Smooth muscle cell (in vitro differentiated cells): ENCODE measurements at regions not wholly inside any gene's neighbourhood (a gene's known extent, or its start where the extent isn't known, plus 50 kb on each side); places are given as distances from the start of the nearest gene placed in this dataset.

Source experiments
- DNase-seq: peaks from one replicate; lab custom pipeline; 2025; ENCODE audit not compliant: unreplicated experiment; lab: John Stamatoyannopoulos, UW
- H2AFZ ChIP-seq: fragments of 200-600 bp; sonication (generic); 2 replicates; pipeline ENCODE4 v1.6.0; 2016; ENCODE audit warnings: antibody characterized with exemption, low read depth, mild to moderate bottlenecking
- H3F3A ChIP-seq: fragments of 200-600 bp; sonication (generic); 2 replicates; pipeline ENCODE4 v1.6.0; 2017; ENCODE audit warnings: antibody characterized with exemption, low read depth
- H3K27ac ChIP-seq: fragments of 200-600 bp; sonication (generic); 2 replicates; pipeline ENCODE4 v1.5.1; 2016; ENCODE audit warnings: low read depth, mild to moderate bottlenecking
- H3K27me3 ChIP-seq: fragments of 200-600 bp; sonication (generic); 2 replicates; pipeline ENCODE4 v1.6.1; 2016; ENCODE audit warnings: low read depth, mild to moderate bottlenecking
- H3K36me3 ChIP-seq: fragments of 200-600 bp; sonication (generic); 2 replicates; pipeline ENCODE4 v1.5.1; 2016; ENCODE audit warnings: low read depth
- H3K4me1 ChIP-seq: fragments of 200-600 bp; sonication (generic); 2 replicates; pipeline ENCODE4 v1.5.1; 2016; ENCODE audit warnings: low read depth
- H3K4me2 ChIP-seq: fragments of 200-600 bp; sonication (generic); 2 replicates; pipeline ENCODE4 v1.6.0; 2016; ENCODE audit warnings: mild to moderate bottlenecking
- H3K4me3 ChIP-seq: fragments of 200-600 bp; sonication (generic); 2 replicates; pipeline ENCODE4 v1.5.1; 2016; ENCODE audit warnings: mild to moderate bottlenecking
- H3K79me2 ChIP-seq: fragments of 200-600 bp; sonication (generic); 2 replicates; pipeline ENCODE4 v1.6.0; 2016; ENCODE audit warnings: low read depth, mild to moderate bottlenecking
- H3K9ac ChIP-seq: fragments of 200-600 bp; sonication (generic); 2 replicates; pipeline ENCODE4 v1.6.0; 2016; ENCODE audit warnings: low read depth
- H3K9me3 ChIP-seq: fragments of 200-600 bp; sonication (generic); replicated peaks from 2 replicates; pipeline ENCODE4 v1.5.1; 2016; ENCODE audit warnings: low read depth
- H4K20me1 ChIP-seq: fragments of 200-600 bp; sonication (generic); 2 replicates; pipeline ENCODE4 v1.6.0; 2016; ENCODE audit warnings: low read depth
- WGBS: methylation state at CpG from one replicate; pipeline ENCODE4 v1.1.7; 2016; ENCODE audit warnings: low lambda C conversion rate; 5-methylcytosine and 5-hydroxymethylcytosine counted together
- TF ChIP-seq, protein P1 (sequence below): fragments of 200-600 bp; sonication (generic); IDR thresholded peaks from 2 replicates; pipeline ENCODE4 v1.5.1; 2017; ENCODE audit warnings: borderline replicate concordance, mild to moderate bottlenecking, antibody characterized with exemption; ENCODE audit not compliant: insufficient read depth, poor library complexity, severe bottlenecking

DNA sequence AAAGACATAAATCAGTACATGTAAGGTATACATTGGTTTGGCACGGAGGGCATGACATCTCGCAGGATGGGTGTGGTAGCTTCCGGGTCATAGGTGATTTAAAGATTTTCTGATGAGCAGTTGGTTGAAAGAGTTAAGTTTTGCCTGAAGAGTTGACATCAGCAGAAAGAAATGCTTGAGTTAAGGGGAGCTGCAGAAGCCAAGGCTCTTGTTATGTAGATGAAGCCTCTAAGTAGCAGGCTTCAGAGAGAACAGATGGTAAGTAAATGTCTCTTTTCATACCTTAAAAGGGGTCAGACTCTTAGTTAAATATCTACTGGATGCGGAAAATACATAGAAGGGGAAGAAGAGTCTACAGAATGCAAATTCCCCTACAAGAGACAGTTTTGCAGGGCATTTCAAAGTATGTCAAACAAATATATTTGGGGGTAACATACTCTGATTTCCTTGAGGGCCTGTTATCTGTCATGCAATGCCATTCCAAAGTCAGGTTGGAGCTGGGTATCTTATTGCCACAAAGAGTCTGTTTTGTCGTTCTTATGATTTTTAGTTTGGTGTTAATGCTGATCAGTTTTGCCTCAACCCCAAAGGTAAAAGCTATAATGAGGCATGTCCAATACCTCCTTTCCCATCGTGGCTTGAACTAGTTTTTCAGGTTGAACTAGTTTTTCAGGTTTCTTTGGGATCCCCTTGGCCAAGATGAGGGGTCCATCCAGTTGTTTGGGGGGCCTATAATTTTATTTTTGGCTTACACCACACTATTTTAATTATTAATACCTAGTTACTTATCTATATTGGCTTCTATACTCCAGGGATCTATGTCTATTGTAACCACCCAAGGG is 67.0 kb downstream of the PTHLH start:
- Histone ChIP-seq H2AFZ (no peak overlapping the region), H3K27me3 (no peaks in the 10 kb centered on the region)
- 76% methylated on average over 6 of the region's 6 CpGs for WGBS

DNA sequence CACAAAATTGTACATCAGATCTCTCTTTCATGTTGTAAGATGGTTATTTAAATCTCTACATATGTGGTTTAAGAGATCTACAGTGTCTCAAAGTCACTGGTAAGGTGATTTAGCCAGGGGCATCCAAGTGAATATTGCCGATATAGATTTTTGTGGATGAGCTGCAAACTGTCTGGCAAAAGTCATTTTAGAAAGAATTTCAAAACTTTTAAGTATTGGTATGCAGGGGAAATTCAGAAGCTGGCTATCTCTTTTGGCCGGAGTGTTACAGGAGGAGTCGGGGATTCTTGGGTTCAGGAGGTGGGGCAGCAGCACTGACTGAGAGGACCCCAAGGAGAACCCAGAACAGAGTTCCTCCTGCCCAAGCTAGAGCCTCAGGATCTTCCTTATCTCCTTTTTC is 69.9 kb downstream of the PTHLH start:
- peaks cover 15% of the 10 kb centered on the region for H3F3A ChIP-seq
- no peaks in the 10 kb centered on the region for H4K20me1 ChIP-seq
- no peak overlapping the region for H3K4me2 ChIP-seq
- TF ChIP-seq, protein P1, sequence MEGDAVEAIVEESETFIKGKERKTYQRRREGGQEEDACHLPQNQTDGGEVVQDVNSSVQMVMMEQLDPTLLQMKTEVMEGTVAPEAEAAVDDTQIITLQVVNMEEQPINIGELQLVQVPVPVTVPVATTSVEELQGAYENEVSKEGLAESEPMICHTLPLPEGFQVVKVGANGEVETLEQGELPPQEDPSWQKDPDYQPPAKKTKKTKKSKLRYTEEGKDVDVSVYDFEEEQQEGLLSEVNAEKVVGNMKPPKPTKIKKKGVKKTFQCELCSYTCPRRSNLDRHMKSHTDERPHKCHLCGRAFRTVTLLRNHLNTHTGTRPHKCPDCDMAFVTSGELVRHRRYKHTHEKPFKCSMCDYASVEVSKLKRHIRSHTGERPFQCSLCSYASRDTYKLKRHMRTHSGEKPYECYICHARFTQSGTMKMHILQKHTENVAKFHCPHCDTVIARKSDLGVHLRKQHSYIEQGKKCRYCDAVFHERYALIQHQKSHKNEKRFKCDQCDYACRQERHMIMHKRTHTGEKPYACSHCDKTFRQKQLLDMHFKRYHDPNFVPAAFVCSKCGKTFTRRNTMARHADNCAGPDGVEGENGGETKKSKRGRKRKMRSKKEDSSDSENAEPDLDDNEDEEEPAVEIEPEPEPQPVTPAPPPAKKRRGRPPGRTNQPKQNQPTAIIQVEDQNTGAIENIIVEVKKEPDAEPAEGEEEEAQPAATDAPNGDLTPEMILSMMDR, result no peak
- no peaks in the 10 kb centered on the region for H3K36me3 ChIP-seq
- H3K27ac ChIP-seq, result peak overlapping the region; percentile 43
- DNase-seq, result no peak
- H3K4me3 ChIP-seq, result no peak overlapping the region
- WGBS, result 75% methylated on average over 3 of the region's 3 CpGs
- peaks cover 8% of the 10 kb centered on the region for H3K4me1 ChIP-seq
- no peaks in the 10 kb centered on the region for H3K79me2 ChIP-seq
- no peak overlapping the region for H2AFZ ChIP-seq
- no peaks in the 10 kb centered on the region for H3K27me3 ChIP-seq
- no peak overlapping the region for H3K9ac ChIP-seq
- H3K9me3 ChIP-seq, result no peaks in the 10 kb centered on the region

More for the DNA sequence above, 67.0 kb downstream of the PTHLH start:
- H3K36me3 ChIP-seq, result no peaks in the 10 kb centered on the region
- no peak for DNase-seq
- no peak overlapping the region for H3K9ac ChIP-seq
- no peak overlapping the region for H3K4me2 ChIP-seq
- H3K4me3 ChIP-seq, result no peak overlapping the region
- H4K20me1 ChIP-seq, result no peaks in the 10 kb centered on the region
- TF ChIP-seq, protein P1, result no peak
- peaks cover 7% of the 10 kb centered on the region for H3F3A ChIP-seq
- H3K9me3 ChIP-seq, result no peaks in the 10 kb centered on the region
- no peaks in the 10 kb centered on the region for H3K79me2 ChIP-seq
- H3K4me1 ChIP-seq, result no peaks in the 10 kb centered on the region
- H3K27ac ChIP-seq, result peak overlapping the region; percentile 82

DNA sequence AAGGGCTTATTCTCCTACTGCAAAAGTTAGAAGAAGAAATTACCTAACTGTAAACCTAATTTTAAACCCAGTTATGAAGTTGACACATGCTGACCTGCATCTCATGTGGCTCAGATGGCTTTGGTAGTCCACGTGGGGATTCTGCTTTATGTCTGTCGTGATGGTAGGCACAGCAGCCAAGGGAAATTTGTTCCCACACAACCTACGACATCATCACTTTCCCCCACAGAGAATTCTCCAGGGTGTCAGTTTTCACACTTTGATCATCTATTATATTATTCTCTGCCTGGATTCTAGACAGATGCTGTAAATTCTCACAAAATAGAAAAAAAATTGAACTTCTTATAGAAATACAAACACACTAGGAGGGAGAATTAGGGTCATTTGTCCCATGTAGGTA is 70.6 kb downstream of the PTHLH start:
- H3K36me3 ChIP-seq, result no peaks in the 10 kb centered on the region
- peaks cover 8% of the 10 kb centered on the region for H3K4me1 ChIP-seq
- peaks cover 11% of the 10 kb centered on the region for H3F3A ChIP-seq
- no peaks in the 10 kb centered on the region for H3K27me3 ChIP-seq
- peak overlapping the region; percentile 4 for H3K4me2 ChIP-seq
- TF ChIP-seq, protein P1, result no peak
- no peaks in the 10 kb centered on the region for H3K9me3 ChIP-seq
- no peaks in the 10 kb centered on the region for H3K79me2 ChIP-seq
- DNase-seq, result no peak
- no peak overlapping the region for H3K4me3 ChIP-seq
- H2AFZ ChIP-seq, result no peak overlapping the region
- peak overlapping the region; percentile 43 for H3K27ac ChIP-seq
- WGBS, result 19% methylated on average over 3 of the region's 3 CpGs
- H3K9ac ChIP-seq, result no peak overlapping the region
- H4K20me1 ChIP-seq, result no peaks in the 10 kb centered on the region
